GM18508 (cell line): ENCODE measurements at regions not wholly inside any gene's neighbourhood (a gene's known extent, or its start where the extent isn't known, plus 50 kb on each side); places are given as distances from the start of the nearest gene placed in this dataset.
A peak's percentile ranks its signal among the peaks of the same experiment; 100 is the strongest.
"Not testable (repeated sequence)": the region's sequence is repeated elsewhere in the genome, so short reads cannot be mapped to it uniquely, and the experiment has no call there.

Source experiments
- ATAC-seq: cut with Tn5 transposase; IDR thresholded peaks from one replicate; pipeline ENCODE4 v1.9.1; 2021; ENCODE audit warnings: moderate number of reproducible peaks; ENCODE audit not compliant: insufficient read depth, unreplicated experiment

DNA sequence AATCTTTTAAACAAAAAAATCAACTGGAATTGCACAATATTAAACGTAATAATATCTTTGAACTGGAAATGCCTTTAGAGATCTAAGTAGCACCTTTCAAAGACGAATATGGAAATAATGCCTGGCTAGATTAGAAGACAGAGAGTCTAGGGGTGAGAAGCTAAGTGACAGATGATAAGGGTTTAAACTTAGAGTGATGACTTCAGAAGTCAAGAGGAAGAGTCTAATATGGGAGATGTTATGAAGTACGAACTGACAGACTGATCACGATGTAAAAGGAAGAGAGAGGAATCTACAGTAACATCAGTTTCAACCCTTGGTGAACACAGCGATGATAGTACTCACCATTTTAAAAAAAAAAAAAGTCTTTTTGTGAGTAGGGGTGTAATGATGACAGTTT lies 57.9 kb downstream of the HINT1 start:
- ATAC-seq: no peak

- ATAC-seq: no peak
Measured at GRCh38 chr5:131104169-131104808, 60.8 kb downstream of the HINT1 start.

DNA sequence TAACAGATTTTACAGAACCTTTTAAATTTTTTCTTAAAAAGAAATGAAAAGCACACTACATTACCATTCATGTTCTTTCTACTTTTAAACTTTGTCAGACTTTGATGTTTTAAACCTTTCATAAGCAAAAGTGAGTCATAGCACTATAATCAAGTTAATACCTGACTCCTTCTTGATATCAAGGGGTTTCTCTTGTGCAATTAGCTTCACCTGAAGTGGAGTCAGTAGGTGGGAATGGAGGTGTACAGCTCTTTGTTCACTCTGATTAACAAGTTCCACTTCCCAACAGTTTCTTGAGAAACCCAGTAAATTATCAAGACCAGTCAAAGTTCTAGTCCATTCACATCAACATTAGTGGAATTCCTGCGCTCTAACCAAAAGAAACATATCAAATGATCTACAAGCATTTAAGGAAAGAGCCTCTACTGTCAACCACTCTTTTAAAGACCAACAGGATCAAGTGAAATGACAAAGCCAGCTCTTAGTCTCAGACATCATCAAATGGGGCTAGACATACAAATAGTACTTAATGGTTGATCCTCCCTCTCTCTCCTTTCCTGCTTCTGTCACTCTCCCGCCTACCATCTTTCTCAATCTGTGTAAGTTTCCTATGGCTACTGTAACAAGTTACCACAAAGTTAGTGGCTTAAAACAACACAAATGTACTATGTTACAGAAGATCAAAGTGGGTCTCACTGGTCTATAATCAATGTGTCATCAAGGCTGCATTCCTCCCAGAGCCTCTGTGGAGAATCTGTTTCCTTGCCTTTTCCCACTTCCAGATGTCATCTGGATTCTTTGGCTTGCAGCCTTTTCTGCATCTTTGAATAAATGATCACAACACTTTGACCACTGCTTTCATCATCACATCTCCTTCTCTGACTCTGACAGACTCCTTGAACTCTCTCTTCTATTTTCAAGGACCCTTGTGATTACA lies 68.0 kb downstream of the HINT1 start:
- ATAC-seq: no peak

DNA sequence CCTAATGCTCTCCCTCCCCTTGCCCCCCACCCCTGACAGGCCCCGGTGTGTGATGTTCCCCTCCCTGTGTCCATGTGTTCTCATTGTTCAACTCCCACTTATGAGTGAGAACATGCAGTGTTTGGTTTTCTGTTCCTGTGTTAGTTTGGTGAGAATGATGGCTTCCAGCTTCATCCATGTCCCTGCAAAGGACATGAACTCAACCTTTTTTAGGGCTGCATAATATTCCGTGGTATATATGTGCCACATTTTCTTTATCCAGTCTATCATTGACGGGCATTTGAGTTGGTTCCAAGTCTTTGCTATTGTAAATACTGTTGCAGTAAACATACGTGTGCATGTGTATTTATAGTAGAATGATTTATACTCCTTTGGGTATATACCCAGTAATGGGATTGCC lies 69.5 kb downstream of the HINT1 start:
- ATAC-seq: not testable (repeated sequence)

- no peak for ATAC-seq
Measured at GRCh38 chr5:131084436-131084835, 80.6 kb downstream of the HINT1 start.

- ATAC-seq: no peak
Measured at GRCh38 chr5:131081913-131082488, 83.1 kb downstream of the HINT1 start.

DNA sequence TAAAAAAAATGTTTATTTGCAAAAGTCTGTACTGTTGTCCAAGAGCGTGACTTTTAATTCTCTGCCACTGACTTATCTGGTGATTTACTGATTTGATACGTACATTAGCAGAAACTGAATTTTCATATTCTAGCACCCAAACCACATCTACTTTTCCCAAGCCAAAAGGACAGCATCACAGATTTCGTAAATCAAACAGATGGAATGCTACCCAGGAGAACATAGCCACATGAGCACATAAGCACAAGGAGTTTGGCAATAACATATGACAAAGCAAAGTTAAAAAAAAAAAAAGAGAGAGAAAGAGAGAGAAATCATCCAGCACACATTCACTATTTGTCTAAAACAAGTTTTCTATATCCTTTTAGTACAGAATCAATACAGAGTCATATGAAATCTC lies 83.7 kb downstream of the HINT1 start:
- ATAC-seq: no peak

DNA sequence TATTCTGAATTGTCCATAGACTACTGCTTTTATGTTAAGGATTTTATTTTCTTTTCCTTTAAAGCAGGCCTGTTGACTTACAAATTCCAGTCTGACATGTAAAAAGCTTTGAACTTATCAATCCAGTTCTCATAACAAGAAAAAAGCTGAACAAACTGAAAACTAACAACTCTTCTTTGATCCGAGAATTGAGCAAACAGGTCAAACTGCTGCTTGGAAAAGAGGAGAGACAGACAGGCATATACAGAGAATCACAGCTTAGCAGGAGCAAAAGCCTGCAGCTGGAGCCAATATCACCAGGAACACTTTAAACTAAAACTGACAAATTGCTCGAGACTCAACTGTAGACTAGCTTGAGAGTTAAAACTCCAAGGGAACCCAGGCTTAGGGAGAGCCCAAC lies 85.8 kb downstream of the HINT1 start:
- ATAC-seq: no peak

GRCh38 chr5:131068893-131069643 lies 96.0 kb downstream of the HINT1 start:
- peak; percentile 90 for ATAC-seq

DNA sequence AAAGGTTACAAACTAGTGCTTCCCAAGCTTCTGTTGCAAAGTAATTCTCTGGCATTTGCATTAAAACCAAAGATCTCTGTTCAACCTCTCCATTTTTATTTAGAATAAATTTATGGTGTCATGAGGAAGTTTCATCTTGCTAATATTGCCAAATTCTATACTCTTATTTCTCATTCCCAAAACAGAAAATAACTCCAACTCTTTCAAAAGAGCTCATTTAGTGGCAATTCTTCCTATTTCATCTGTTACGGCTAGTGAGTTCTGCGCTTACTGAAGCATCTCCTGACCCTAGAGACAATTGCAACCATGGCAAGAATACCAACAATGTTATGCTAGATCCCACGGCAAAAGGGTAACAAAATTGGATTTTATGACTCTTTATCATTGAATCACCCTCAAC lies 97.0 kb downstream of the HINT1 start:
- no peak for ATAC-seq

- no peak for ATAC-seq
Measured at GRCh38 chr5:131067636-131068035, 97.4 kb downstream of the HINT1 start.

GRCh38 chr5:131064669-131065371 lies 100.2 kb downstream of the HINT1 start:
- ATAC-seq: no peak

- no peak for ATAC-seq
Measured at GRCh38 chr5:131042021-131042789, 122.9 kb downstream of the HINT1 start.

DNA sequence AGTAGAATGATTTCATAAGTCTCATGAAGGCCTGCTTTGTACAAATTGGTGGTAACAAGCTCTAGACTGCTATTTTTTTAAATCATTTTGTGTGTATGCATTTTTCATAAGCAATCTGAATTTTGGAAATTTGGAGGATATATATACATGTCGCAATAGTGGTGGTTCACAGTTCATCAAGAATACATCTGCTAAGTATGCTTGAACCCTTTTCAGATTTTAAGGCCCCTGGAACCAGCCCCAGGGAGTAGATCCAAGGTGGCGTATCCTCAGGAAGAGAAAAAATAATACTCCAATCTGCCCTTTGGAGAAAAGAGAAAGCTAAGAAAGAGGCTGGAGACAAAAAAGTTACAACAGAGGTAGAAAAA lies 141.6 kb downstream of the HINT1 start:
- ATAC-seq: no peak

DNA sequence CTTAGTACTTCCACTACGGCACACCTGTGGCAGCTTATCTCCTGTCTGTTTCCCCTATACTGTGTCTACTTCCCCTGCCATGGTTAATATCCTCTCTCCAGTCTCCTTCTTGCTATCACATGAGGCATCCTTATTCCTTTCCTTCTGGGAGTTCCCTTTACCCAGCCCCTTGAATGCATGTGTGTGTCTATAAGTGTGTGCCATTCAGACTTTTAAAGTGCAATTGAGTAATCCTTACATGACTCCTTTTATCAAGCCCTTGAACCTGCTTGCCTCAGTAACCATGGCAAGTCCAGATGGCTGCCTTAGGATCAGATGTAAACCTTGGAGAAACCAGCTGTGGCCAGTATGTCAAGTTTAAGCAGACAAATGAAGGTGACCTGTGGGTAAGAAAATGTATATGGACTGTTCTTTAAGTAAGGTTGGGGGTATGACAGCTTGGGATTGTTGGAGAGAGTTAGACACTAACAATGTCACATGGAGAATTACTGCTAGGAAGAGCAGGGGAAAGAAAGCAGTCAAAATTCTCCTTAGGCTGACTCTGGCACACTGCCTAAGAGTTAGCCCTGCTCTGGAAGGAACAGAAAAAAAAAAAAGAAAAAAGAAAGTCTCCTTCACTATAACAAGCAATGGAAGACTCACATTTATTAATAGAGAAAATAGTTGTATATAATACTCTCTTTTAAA lies 142.1 kb downstream of the HINT1 start:
- ATAC-seq: no peak

DNA sequence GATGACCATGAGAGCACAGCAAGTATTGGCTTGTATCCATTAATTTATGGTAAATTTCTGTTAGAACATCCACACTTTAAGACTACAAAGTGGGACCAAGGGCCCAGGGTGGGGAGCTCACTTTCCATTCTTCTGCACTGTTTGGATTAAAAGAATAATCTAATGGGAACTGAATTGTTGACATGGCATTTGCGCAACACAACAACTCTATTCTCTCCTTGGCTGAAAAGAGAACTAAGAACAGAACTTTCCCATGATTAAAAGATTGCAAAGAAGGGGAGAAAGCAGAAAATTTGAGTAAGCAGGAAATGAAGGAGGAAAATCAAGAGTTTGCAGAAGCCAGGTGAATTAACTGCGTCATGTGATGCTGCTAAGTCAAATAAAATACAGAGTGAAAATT lies 143.4 kb downstream of the HINT1 start:
- no peak for ATAC-seq

DNA sequence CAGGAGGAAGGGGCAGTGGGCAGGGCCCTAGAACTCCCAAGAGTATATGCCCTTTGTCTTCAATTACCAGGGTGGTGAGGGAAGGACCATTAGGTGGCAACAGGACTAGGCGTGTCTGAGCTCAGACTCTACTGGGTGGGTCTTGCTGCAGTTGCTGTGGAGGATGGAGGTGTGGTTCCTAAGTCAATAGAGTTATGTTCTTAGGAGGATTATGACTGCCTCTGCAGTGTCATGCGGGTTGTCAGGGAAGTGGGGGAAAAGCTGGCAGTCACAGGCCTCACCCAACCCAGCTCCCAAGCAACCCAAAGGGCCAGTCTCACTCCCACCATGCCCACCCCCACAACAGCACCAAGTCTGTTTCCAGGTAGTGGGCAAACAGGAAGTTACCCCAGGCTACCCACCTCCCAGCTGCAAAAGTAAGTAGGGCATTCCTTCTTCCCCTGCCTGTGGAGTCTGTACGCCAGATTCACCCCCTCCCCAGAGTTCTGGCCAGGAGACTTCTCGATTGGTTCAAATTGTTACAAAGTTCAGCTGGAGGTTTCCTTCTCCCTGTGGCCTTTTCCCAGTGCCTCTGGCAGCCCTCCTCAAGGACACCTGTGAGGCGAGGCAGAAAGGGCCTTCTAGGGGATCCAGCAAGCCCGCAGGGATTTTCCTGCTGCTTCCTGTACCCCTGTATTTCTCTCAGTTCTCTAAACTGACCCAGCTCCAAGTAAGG lies 145.3 kb downstream of the HINT1 start:
- ATAC-seq: no peak

- no peak for ATAC-seq
Measured at GRCh38 chr5:131019111-131019510, 145.9 kb downstream of the HINT1 start.
